ENCODE measurements at regions not wholly inside any gene's neighbourhood (a gene's known extent, or its start where the extent isn't known, plus 50 kb on each side); places are given as distances from the start of the nearest gene placed in this dataset.

- no peak overlapping the region for H3K9ac ChIP-seq (ENCODE audit: low read depth in 1 of 2, low read length in 2 of 2)
- no peaks in the 10 kb centered on the region for H3K9me3 ChIP-seq (ENCODE audit: control insufficient read depth in 2 of 2, low read length in 2 of 2)
- no peaks in the 10 kb centered on the region for H3K36me3 ChIP-seq (ENCODE audit: control insufficient read depth in 2 of 2, insufficient read depth in 2 of 2, low read length in 2 of 2)
- H3K27me3 ChIP-seq (ENCODE audit: control insufficient read depth in 2 of 2, insufficient read depth in 2 of 2, low read length in 2 of 2) = no peaks in the 10 kb centered on the region
- no peak overlapping the region for H3K27ac ChIP-seq (ENCODE audit: low read depth in 2 of 2, low read length in 2 of 2)
- no peaks in the 10 kb centered on the region for H3K4me1 ChIP-seq (ENCODE audit: control insufficient read depth in 2 of 2, insufficient read depth in 2 of 2, low read length in 2 of 2)
- H3K4me3 ChIP-seq (ENCODE audit: low read length in 2 of 2) = no peak overlapping the region
Observed at GRCh38 chr9:25556540-25556939, 121.7 kb downstream of the TUSC1 start.

- no peaks in the 10 kb centered on the region for H3K4me1 ChIP-seq (ENCODE audit: control insufficient read depth in 2 of 2, insufficient read depth in 2 of 2, low read length in 2 of 2)
- H3K27ac ChIP-seq (ENCODE audit: low read depth in 2 of 2, low read length in 2 of 2) = no peak overlapping the region
- no peak overlapping the region for H3K4me3 ChIP-seq (ENCODE audit: low read length in 2 of 2)
- H3K9me3 ChIP-seq (ENCODE audit: control insufficient read depth in 2 of 2, low read length in 2 of 2) = no peaks in the 10 kb centered on the region
- no peaks in the 10 kb centered on the region for H3K36me3 ChIP-seq (ENCODE audit: control insufficient read depth in 2 of 2, insufficient read depth in 2 of 2, low read length in 2 of 2)
- H3K27me3 ChIP-seq (ENCODE audit: control insufficient read depth in 2 of 2, insufficient read depth in 2 of 2, low read length in 2 of 2) = no peaks in the 10 kb centered on the region
- no peak overlapping the region for H3K9ac ChIP-seq (ENCODE audit: low read depth in 1 of 2, low read length in 2 of 2)
Observed at GRCh38 chr9:25548847-25549246, 129.4 kb downstream of the TUSC1 start.

GRCh38 chr9:25543806-25544205 is 134.4 kb downstream of the TUSC1 start:
- Histone ChIP-seq H3K9ac (ENCODE audit: low read depth in 1 of 2, low read length in 2 of 2) (no peak overlapping the region), H3K4me3 (ENCODE audit: low read length in 2 of 2) (no peak overlapping the region), H3K27ac (ENCODE audit: low read depth in 2 of 2, low read length in 2 of 2) (no peak overlapping the region), H3K36me3 (ENCODE audit: control insufficient read depth in 2 of 2, insufficient read depth in 2 of 2, low read length in 2 of 2) (no peaks in the 10 kb centered on the region), H3K27me3 (ENCODE audit: control insufficient read depth in 2 of 2, insufficient read depth in 2 of 2, low read length in 2 of 2) (no peaks in the 10 kb centered on the region), H3K4me1 (ENCODE audit: control insufficient read depth in 2 of 2, insufficient read depth in 2 of 2, low read length in 2 of 2) (no peaks in the 10 kb centered on the region), H3K9me3 (ENCODE audit: control insufficient read depth in 2 of 2, low read length in 2 of 2) (no peaks in the 10 kb centered on the region)

- H3K9ac ChIP-seq (ENCODE audit: low read depth in 1 of 2, low read length in 2 of 2) = no peak overlapping the region
- H3K9me3 ChIP-seq (ENCODE audit: control insufficient read depth in 2 of 2, low read length in 2 of 2) = no peaks in the 10 kb centered on the region
- no peaks in the 10 kb centered on the region for H3K36me3 ChIP-seq (ENCODE audit: control insufficient read depth in 2 of 2, insufficient read depth in 2 of 2, low read length in 2 of 2)
- H3K4me3 ChIP-seq (ENCODE audit: low read length in 2 of 2) = no peak overlapping the region
- no peaks in the 10 kb centered on the region for H3K4me1 ChIP-seq (ENCODE audit: control insufficient read depth in 2 of 2, insufficient read depth in 2 of 2, low read length in 2 of 2)
- H3K27me3 ChIP-seq (ENCODE audit: control insufficient read depth in 2 of 2, insufficient read depth in 2 of 2, low read length in 2 of 2) = no peaks in the 10 kb centered on the region
- H3K27ac ChIP-seq (ENCODE audit: low read depth in 2 of 2, low read length in 2 of 2) = no peak overlapping the region
Observed at GRCh38 chr9:25542319-25542718, 135.9 kb downstream of the TUSC1 start.

- no peaks in the 10 kb centered on the region for H3K4me1 ChIP-seq (ENCODE audit: control insufficient read depth in 2 of 2, insufficient read depth in 2 of 2, low read length in 2 of 2)
- no peak overlapping the region for H3K9ac ChIP-seq (ENCODE audit: low read depth in 1 of 2, low read length in 2 of 2)
- no peaks in the 10 kb centered on the region for H3K27me3 ChIP-seq (ENCODE audit: control insufficient read depth in 2 of 2, insufficient read depth in 2 of 2, low read length in 2 of 2)
- no peak overlapping the region for H3K27ac ChIP-seq (ENCODE audit: low read depth in 2 of 2, low read length in 2 of 2)
- H3K4me3 ChIP-seq (ENCODE audit: low read length in 2 of 2) = peak overlapping the region in 1 of 2 donors; percentile 32
- H3K9me3 ChIP-seq (ENCODE audit: control insufficient read depth in 2 of 2, low read length in 2 of 2) = no peaks in the 10 kb centered on the region
- H3K36me3 ChIP-seq (ENCODE audit: control insufficient read depth in 2 of 2, insufficient read depth in 2 of 2, low read length in 2 of 2) = no peaks in the 10 kb centered on the region
Observed at GRCh38 chr9:25537808-25538207, 140.4 kb downstream of the TUSC1 start.

GRCh38 chr9:25519286-25519685 is 159.0 kb downstream of the TUSC1 start:
- Histone ChIP-seq H3K4me3 (ENCODE audit: low read length in 2 of 2) (no peak overlapping the region), H3K9me3 (ENCODE audit: control insufficient read depth in 2 of 2, low read length in 2 of 2) (no peaks in the 10 kb centered on the region), H3K27ac (ENCODE audit: low read depth in 2 of 2, low read length in 2 of 2) (no peak overlapping the region), H3K4me1 (ENCODE audit: control insufficient read depth in 2 of 2, insufficient read depth in 2 of 2, low read length in 2 of 2) (no peaks in the 10 kb centered on the region), H3K9ac (ENCODE audit: low read depth in 1 of 2, low read length in 2 of 2) (no peak overlapping the region), H3K36me3 (ENCODE audit: control insufficient read depth in 2 of 2, insufficient read depth in 2 of 2, low read length in 2 of 2) (no peaks in the 10 kb centered on the region), H3K27me3 (ENCODE audit: control insufficient read depth in 2 of 2, insufficient read depth in 2 of 2, low read length in 2 of 2) (no peaks in the 10 kb centered on the region)

GRCh38 chr9:25517701-25518100 is 160.5 kb downstream of the TUSC1 start:
- Histone ChIP-seq H3K27ac (ENCODE audit: low read depth in 2 of 2, low read length in 2 of 2) (no peak overlapping the region), H3K4me1 (ENCODE audit: control insufficient read depth in 2 of 2, insufficient read depth in 2 of 2, low read length in 2 of 2) (no peaks in the 10 kb centered on the region), H3K9ac (ENCODE audit: low read depth in 1 of 2, low read length in 2 of 2) (no peak overlapping the region), H3K9me3 (ENCODE audit: control insufficient read depth in 2 of 2, low read length in 2 of 2) (no peaks in the 10 kb centered on the region), H3K36me3 (ENCODE audit: control insufficient read depth in 2 of 2, insufficient read depth in 2 of 2, low read length in 2 of 2) (no peaks in the 10 kb centered on the region), H3K4me3 (ENCODE audit: low read length in 2 of 2) (no peak overlapping the region), H3K27me3 (ENCODE audit: control insufficient read depth in 2 of 2, insufficient read depth in 2 of 2, low read length in 2 of 2) (no peaks in the 10 kb centered on the region)

GRCh38 chr9:25513509-25514033 is 164.7 kb downstream of the TUSC1 start:
- Histone ChIP-seq H3K36me3 (ENCODE audit: control insufficient read depth in 2 of 2, insufficient read depth in 2 of 2, low read length in 2 of 2) (no peaks in the 10 kb centered on the region), H3K4me3 (ENCODE audit: low read length in 2 of 2) (no peak overlapping the region), H3K4me1 (ENCODE audit: control insufficient read depth in 2 of 2, insufficient read depth in 2 of 2, low read length in 2 of 2) (no peaks in the 10 kb centered on the region), H3K9me3 (ENCODE audit: control insufficient read depth in 2 of 2, low read length in 2 of 2) (no peaks in the 10 kb centered on the region), H3K27ac (ENCODE audit: low read depth in 2 of 2, low read length in 2 of 2) (no peak overlapping the region), H3K27me3 (ENCODE audit: control insufficient read depth in 2 of 2, insufficient read depth in 2 of 2, low read length in 2 of 2) (no peaks in the 10 kb centered on the region), H3K9ac (ENCODE audit: low read depth in 1 of 2, low read length in 2 of 2) (no peak overlapping the region)

GRCh38 chr9:25505644-25506043 is 172.6 kb downstream of the TUSC1 start:
- Histone ChIP-seq H3K36me3 (ENCODE audit: control insufficient read depth in 2 of 2, insufficient read depth in 2 of 2, low read length in 2 of 2) (no peaks in the 10 kb centered on the region), H3K4me3 (ENCODE audit: low read length in 2 of 2) (no peak overlapping the region), H3K27me3 (ENCODE audit: control insufficient read depth in 2 of 2, insufficient read depth in 2 of 2, low read length in 2 of 2) (no peaks in the 10 kb centered on the region), H3K27ac (ENCODE audit: low read depth in 2 of 2, low read length in 2 of 2) (no peak overlapping the region), H3K9ac (ENCODE audit: low read depth in 1 of 2, low read length in 2 of 2) (no peak overlapping the region), H3K9me3 (ENCODE audit: control insufficient read depth in 2 of 2, low read length in 2 of 2) (peaks cover 4 to 8% of the 10 kb centered on the region in 2 donors), H3K4me1 (ENCODE audit: control insufficient read depth in 2 of 2, insufficient read depth in 2 of 2, low read length in 2 of 2) (no peaks in the 10 kb centered on the region)

GRCh38 chr9:25481372-25481771 is 196.9 kb downstream of the TUSC1 start:
- Histone ChIP-seq H3K4me1 (ENCODE audit: control insufficient read depth in 2 of 2, insufficient read depth in 2 of 2, low read length in 2 of 2) (no peaks in the 10 kb centered on the region), H3K36me3 (ENCODE audit: control insufficient read depth in 2 of 2, insufficient read depth in 2 of 2, low read length in 2 of 2) (no peaks in the 10 kb centered on the region), H3K27ac (ENCODE audit: low read depth in 2 of 2, low read length in 2 of 2) (no peak overlapping the region), H3K4me3 (ENCODE audit: low read length in 2 of 2) (no peak overlapping the region), H3K27me3 (ENCODE audit: control insufficient read depth in 2 of 2, insufficient read depth in 2 of 2, low read length in 2 of 2) (no peaks in the 10 kb centered on the region), H3K9me3 (ENCODE audit: control insufficient read depth in 2 of 2, low read length in 2 of 2) (no peaks in the 10 kb centered on the region), H3K9ac (ENCODE audit: low read depth in 1 of 2, low read length in 2 of 2) (no peak overlapping the region)

- no peak overlapping the region for H3K27ac ChIP-seq (ENCODE audit: low read depth in 2 of 2, low read length in 2 of 2)
- no peaks in the 10 kb centered on the region for H3K4me1 ChIP-seq (ENCODE audit: control insufficient read depth in 2 of 2, insufficient read depth in 2 of 2, low read length in 2 of 2)
- H3K27me3 ChIP-seq (ENCODE audit: control insufficient read depth in 2 of 2, insufficient read depth in 2 of 2, low read length in 2 of 2) = no peaks in the 10 kb centered on the region
- H3K4me3 ChIP-seq (ENCODE audit: low read length in 2 of 2) = no peak overlapping the region
- no peak overlapping the region for H3K9ac ChIP-seq (ENCODE audit: low read depth in 1 of 2, low read length in 2 of 2)
- H3K9me3 ChIP-seq (ENCODE audit: control insufficient read depth in 2 of 2, low read length in 2 of 2) = no peaks in the 10 kb centered on the region
- no peaks in the 10 kb centered on the region for H3K36me3 ChIP-seq (ENCODE audit: control insufficient read depth in 2 of 2, insufficient read depth in 2 of 2, low read length in 2 of 2)
Observed at GRCh38 chr9:25480696-25481095, 197.5 kb downstream of the TUSC1 start.

Data from mucosa of rectum (tissue), 2 donors.